A172 (cell line): ENCODE measurements at regions not wholly inside any gene's neighbourhood (a gene's known extent, or its start where the extent isn't known, plus 50 kb on each side); places are given as distances from the start of the nearest gene placed in this dataset.

ENCODE experiments used
- DNase-seq: peaks from one replicate; pipeline ENCODE4 v3.0.0-alpha.2; 2015; ENCODE audit warnings: low spot score

GRCh38 chr6:91812596-91813274 lies 1225.9 kb upstream of the MAP3K7 start:
- DNase-seq, result no peak

DNA sequence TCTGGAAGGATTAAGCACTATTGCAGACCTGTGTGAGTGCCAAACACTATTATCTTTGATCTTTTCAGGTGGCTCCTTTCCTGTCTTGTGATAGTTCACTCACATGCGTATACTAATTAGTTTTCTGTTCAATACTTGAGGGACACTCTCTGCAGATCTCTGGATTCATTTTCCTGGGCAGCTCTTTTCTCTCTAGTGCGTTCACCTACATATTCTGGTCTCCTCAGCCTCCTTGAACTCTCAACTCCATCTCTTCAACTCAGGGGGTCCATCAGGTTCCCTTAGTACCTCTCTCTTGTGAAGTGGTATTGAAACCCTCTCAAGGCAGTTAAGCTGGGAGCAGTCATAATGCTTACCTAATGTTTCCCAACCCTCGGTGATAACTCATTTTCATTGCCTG lies 1218.1 kb upstream of the MAP3K7 start:
- no peak for DNase-seq

DNA sequence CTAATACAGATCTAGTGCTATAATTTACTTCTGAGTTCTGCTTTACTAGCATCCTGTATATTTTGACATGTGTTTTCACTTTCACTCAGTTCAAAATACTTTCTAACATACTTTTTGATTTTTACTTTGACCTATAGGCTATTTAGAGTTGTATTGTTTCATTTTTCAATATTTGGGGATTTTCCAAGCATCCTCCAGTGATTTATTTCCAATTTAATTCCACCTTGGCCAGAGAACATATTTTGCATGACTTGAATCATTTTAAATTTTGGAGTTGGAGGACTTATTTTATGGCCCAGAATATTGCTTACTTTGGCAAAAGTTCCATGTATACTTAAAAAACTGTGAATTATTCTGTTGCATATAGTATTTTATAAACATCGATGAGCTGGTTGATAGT lies 1215.6 kb upstream of the MAP3K7 start:
- no peak for DNase-seq

GRCh38 chr6:91796603-91797002 lies 1209.7 kb upstream of the MAP3K7 start:
- DNase-seq, result no peak

- no peak for DNase-seq
These were observed 1201.6 kb upstream of the MAP3K7 start for GRCh38 chr6:91788501-91788900.

DNA sequence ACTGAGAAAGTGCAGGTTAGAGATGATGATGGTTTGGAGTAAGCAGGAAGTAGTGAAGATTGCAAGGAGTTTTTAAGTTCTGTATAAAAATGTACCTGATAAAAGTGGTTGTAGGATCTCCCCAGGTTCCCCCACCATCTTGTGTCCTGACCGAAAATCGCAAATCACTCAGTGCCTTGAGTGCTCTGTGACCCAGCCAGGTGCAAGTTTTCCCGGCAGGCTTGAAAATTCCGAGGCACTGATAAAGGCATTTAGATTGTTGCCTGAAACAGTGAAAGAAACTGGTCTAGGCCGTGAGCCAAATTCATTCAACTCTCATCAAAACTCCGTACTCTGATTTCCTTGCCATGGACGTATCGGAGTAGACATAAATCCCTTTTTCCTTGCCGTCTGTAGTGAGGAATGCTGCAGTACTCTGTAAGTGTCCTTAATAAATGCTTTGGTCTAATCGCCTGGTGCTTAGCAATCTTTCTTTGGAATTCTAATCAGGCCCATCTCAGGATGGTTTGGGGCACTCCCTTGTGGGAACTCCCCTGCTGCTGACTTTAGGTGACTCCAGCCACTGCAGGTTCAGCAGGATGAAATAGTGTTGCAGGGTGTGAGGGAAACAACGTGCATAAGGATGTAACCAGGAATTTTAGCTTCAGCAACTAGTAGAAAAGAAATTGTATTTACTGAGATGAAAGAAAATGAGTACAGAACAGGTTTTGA lies 1199.8 kb upstream of the MAP3K7 start:
- DNase-seq, result peak; percentile 7

DNA sequence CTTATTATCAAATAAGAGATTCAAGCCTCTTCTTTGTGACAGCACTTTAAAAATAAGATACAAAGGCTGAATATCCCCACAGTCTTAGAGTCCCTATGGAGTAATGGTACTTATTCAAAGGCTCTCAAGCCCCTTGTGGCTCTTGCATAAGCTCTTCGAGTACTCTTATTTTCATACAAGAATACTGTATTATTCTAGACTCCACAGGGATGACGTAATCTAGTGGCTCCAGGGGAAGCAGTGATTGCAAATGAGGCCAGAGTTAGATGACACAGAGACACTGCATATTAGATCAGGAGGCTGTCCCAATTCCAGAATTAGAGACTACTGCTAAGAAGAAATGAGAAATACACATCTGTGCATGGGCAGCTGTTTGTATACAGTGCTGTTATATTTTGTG lies 1195.9 kb upstream of the MAP3K7 start:
- no peak for DNase-seq

- no peak for DNase-seq
These were observed 1195.1 kb upstream of the MAP3K7 start for GRCh38 chr6:91781946-91782345.

- DNase-seq, result no peak
These were observed 1193.4 kb upstream of the MAP3K7 start for GRCh38 chr6:91780270-91780669.

- no peak for DNase-seq
These were observed 1174.7 kb upstream of the MAP3K7 start for GRCh38 chr6:91761621-91762020.

DNA sequence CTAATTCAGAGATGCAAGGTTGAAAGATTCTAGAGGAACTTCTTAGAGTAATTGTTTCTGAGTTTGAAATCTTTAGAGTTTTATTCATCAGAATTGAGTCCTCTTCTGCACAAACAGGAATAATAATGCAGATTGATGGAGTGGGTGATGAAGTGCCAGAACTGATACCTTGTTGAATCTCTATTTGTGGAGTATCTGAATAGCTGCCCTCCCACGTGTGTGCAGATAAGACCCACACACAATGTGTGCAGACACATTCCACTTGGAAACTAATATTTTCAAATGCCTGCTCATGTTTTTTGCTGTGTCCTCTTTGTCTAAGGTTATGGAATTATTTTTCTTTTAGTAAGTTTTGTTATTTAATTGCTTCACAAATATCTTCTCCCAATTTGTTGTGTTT lies 1167.8 kb upstream of the MAP3K7 start:
- no peak for DNase-seq

- DNase-seq, result no peak
These were observed 1164.7 kb upstream of the MAP3K7 start for GRCh38 chr6:91751526-91751925.

- no peak for DNase-seq
These were observed 1157.7 kb upstream of the MAP3K7 start for GRCh38 chr6:91744566-91744965.

DNA sequence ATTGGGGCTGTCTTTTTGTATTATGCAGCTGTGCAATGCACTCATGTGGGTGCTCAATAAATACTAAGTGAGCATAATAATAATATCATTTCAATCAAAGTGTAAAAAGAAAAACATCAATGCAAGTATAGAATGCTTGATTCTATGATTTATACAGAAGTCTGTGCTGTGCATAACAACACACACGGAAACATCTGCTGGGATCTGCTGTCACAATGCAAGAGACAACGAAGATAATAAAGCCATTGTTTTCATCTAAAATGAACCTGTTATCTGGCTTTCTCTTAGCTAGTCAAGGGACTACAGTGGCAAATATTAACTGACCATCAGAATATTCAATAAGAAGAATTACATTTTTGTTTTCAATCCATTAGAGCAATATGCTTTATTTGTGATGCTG lies 1156.9 kb upstream of the MAP3K7 start:
- no peak for DNase-seq

DNA sequence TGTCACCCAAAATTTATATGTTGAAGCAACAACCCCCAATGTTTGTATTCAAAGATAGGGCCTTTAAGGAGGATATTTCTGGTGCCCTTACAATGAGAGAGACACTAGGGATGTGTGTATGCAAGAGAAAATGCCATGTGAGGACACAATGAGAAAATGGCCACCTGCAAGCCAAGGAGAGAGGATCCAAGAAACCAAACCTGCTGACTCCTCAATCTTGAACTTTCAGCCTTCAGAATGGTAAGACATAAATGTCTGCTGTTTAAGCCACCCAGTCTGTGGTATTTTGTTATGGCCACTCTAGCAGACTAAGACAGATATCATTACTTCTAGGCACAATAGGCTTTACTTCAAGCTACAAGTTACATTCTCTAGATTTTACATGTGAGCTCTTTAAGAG lies 1145.1 kb upstream of the MAP3K7 start:
- no peak for DNase-seq

DNA sequence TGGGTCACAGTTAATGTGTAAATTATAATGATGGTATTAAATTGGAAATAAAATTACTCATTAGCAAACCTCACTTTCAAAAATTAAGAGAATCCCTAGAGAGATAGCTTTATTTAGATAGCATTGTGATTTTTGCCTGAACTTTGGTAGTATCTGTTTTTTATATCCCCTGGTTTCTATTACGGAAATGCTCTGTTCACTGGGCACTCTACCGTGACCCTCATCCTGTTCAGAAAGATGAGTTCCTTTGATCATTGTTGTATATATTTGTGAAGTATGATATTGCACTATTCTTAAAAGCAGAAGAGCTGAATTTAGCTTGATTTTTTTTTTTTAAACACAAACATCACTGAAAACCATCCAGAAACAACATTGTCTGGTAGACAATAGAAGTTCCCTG lies 1143.8 kb upstream of the MAP3K7 start:
- DNase-seq, result no peak

GRCh38 chr6:91720324-91720723 lies 1133.5 kb upstream of the MAP3K7 start:
- no peak for DNase-seq

DNA sequence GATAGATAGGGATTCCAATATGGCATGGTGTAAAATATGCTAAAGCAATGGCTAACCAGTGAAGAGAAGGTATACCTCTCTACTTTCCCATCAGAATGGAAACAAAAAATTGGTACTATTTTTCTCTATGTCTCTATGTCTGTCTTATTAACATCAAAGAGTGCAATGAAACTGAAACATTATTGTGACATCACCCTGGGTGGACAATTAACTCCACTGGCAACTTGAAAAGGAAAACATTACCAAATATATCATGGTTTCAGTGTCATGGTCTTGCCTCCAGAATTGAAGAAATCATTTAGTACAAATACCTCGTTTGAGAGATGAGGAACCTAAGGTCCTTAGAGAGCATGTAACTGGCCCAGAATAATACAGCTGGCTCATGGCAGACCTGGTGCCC lies 1132.5 kb upstream of the MAP3K7 start:
- no peak for DNase-seq

DNA sequence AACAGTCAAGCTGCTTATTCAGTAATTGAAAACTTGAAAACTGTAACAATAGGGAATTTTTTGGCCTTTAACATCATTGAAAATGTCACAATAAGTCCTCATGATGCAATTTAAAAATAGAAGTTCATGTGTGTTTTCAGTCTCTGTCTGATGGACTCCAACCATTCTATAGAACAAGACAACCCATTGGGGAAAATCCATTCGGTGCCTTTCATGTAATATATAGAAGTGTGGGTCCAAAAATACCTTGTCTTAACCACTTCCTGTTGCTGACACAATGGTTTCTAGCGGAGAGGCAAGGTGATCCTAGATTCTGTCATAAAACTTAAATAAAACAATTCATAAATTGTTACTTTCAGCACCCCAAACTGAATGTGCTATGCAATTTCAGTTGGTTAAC lies 1131.3 kb upstream of the MAP3K7 start:
- DNase-seq, result no peak

DNA sequence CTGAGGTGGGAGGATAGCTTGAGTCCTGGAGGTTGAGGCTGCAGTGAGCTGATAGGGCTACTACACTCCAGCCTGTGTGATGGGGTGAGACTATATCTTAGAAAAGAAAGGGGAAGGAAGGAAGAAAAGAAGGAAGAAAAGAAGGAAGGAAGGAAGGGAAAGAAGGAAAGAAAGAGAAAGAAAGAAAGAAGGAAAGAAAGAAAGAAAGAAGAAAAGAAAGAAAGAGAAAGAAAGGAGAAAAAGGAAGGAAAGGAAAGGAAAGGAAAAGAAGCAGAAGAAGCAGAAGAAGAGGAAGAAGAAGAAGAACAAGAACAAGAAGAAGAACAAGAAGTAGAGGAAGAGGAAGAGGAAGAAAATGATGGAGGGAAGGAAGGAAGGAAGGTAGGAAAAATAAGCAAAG lies 1130.2 kb upstream of the MAP3K7 start:
- no peak for DNase-seq

GRCh38 chr6:91716361-91716760 lies 1129.5 kb upstream of the MAP3K7 start:
- DNase-seq, result no peak

DNA sequence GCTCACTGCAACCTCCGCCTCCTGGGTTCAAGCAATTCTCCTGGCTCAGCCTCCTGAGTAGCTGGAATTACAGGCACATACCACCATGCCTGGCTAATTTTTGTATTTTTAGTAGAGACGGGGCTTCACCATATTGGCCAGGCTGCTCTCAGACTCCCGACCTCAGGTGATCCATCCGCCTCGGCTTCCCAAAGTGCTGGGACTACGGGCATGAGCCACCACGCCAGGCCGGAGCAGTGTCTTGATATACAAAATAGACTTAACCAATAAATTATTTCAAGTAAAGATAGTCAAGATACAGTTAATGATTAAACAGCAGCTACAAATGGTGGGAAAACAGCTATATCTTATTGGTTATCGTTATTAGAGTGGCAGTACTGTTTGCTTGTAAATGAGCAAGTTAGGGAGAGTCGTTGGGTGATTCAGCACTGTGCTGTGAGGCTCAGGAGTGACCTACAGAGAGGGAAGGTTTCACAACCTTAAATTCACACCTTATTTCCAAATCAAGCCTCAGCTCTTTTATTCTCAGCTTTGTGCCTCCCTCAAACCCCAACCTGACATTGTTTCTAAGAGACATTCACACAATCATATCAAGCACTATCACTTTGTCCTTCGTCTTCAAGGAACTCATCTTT lies 1128.4 kb upstream of the MAP3K7 start:
- DNase-seq, result no peak

DNA sequence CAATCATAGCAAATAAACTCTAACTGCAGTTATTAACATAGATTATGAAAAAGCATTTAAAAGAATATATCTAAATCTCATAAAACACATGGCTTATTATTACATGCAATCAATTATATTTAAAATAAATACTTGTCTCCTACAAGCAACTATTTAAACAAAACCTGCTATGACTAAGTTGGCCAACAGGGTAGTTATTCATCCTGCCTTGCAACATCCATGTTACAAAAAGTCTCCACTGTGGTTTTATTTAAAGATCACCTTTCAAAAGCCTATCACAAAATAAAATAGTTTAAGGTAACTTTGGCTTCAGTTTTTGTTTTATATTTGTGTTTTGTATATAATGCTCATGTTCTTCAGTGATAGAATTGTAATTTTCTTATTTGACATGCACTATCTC lies 1127.0 kb upstream of the MAP3K7 start:
- no peak for DNase-seq
